ENCODE measurements at regions not wholly inside any gene's neighbourhood (a gene's known extent, or its start where the extent isn't known, plus 50 kb on each side); places are given as distances from the start of the nearest gene placed in this dataset.
"Not testable (repeated sequence)": the region's sequence is repeated elsewhere in the genome, so short reads cannot be mapped to it uniquely, and the experiment has no call there.

DNA sequence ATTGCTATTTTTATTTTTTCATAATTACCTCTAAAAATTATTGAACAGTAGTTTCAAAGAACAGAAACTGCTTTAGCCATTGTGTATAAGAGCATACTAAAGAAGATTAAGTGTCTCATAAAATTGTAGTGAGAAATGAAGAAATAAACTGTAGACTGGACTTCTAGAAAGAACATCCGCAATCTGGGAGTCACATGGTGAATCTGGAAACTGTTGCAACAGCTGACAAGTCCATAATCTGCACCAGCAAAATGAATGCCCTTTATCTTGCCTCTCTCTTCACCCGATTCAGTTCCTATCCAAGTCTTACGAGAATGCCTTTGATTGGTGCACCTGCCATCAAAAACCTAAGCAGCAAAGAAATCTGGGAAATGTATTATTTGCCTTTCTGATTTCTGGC is 312.9 kb downstream of the NAF1 start:
- no peak overlapping the region for H3K4me3 ChIP-seq (ENCODE audit: low read depth in 1 of 2, low read length in 2 of 2)
- H3K4me1 ChIP-seq (ENCODE audit: control insufficient read depth in 1 of 2, insufficient read depth in 2 of 2, low read length in 2 of 2): no peaks in the 10 kb centered on the region
- H3K27ac ChIP-seq (ENCODE audit: low read depth, low read length): no peak overlapping the region
- no peaks in the 10 kb centered on the region for H3K36me3 ChIP-seq (ENCODE audit: control insufficient read depth in 1 of 2, insufficient read depth in 2 of 2, low read length in 2 of 2)
- H3K9ac ChIP-seq (ENCODE audit: low read depth in 1 of 2, low read length in 2 of 2): no peak overlapping the region
- H3K9me3 ChIP-seq (ENCODE audit: control insufficient read depth in 1 of 2, low read length in 2 of 2): no peaks in the 10 kb centered on the region
- H3K27me3 ChIP-seq (ENCODE audit: control insufficient read depth in 1 of 2, insufficient read depth in 2 of 2, low read length in 2 of 2): no peaks in the 10 kb centered on the region

DNA sequence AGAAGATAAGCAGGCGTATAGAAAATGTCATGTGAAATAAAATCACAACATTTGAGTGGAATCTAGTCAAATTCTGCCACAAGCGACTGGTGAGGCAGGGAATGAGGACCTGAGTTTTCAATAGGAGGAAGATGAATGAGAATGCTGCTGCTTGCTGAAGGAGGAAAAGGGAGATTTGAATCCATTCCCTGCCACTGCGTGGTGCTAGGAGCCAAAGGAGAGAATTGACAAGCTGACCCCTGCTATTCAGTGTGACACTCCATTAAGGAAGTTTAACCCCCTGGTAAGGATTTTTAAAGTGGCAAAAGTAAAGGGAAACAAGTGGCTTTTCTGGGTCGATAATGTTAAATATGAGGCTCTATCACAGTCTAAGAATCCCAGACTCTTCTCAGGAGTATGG is 314.0 kb downstream of the NAF1 start:
- Histone ChIP-seq H3K4me1 (ENCODE audit: control insufficient read depth in 1 of 2, insufficient read depth in 2 of 2, low read length in 2 of 2) (no peaks in the 10 kb centered on the region), H3K36me3 (ENCODE audit: control insufficient read depth in 1 of 2, insufficient read depth in 2 of 2, low read length in 2 of 2) (no peaks in the 10 kb centered on the region), H3K4me3 (ENCODE audit: low read depth in 1 of 2, low read length in 2 of 2) (no peak overlapping the region), H3K27me3 (ENCODE audit: control insufficient read depth in 1 of 2, insufficient read depth in 2 of 2, low read length in 2 of 2) (no peaks in the 10 kb centered on the region), H3K9me3 (ENCODE audit: control insufficient read depth in 1 of 2, low read length in 2 of 2) (no peaks in the 10 kb centered on the region), H3K27ac (ENCODE audit: low read depth, low read length) (no peak overlapping the region), H3K9ac (ENCODE audit: low read depth in 1 of 2, low read length in 2 of 2) (no peak overlapping the region)

DNA sequence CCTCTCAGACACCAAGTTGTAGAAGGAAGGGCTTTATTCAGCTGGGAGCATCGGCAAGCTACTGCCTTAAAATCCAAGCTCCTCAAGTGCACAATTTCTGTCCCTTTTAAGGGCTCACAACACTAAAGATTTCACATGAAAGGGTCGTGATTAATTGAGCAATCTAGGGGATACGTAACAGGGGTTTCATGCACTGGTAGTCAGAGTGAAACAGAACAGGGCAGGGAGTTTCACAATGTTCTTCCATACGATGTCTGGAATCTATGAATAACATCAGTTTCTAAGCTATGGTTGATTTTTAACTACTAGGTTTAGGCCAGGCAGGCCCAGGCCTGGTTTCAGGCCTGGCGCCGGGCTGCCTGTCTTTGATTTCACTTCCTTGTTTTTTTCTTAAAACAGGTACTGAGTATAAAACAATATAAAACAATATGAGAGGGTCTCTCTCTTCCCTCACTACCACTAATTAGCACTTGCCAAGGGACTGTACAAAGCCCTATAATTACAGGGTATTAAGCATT is 315.4 kb downstream of the NAF1 start:
- H3K4me3 ChIP-seq (ENCODE audit: low read depth in 1 of 2, low read length in 2 of 2); H3K27ac ChIP-seq (ENCODE audit: low read depth, low read length); H3K36me3 ChIP-seq (ENCODE audit: control insufficient read depth in 1 of 2, insufficient read depth in 2 of 2, low read length in 2 of 2); H3K4me1 ChIP-seq (ENCODE audit: control insufficient read depth in 1 of 2, insufficient read depth in 2 of 2, low read length in 2 of 2); H3K27me3 ChIP-seq (ENCODE audit: control insufficient read depth in 1 of 2, insufficient read depth in 2 of 2, low read length in 2 of 2); H3K9ac ChIP-seq (ENCODE audit: low read depth in 1 of 2, low read length in 2 of 2); H3K9me3 ChIP-seq (ENCODE audit: control insufficient read depth in 1 of 2, low read length in 2 of 2): not testable (repeated sequence)

DNA sequence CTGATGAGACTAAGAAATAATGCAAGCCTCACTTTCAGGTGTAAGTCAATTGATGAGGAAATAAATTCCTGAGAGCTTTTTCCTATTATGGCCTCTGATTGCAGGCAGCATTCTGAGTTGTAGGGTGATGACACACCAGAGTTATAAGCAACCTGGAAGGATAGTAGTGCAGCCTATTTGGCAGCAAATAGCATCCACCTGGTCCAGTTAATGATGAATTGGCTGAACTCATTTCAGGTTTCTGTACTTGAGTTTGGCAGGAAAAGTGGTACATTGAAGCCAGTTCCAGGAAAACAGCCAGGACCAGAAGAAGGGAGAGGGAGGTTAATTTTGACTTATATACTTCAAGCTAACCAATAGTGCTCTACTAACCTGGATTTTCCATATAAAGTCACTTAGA is 316.8 kb downstream of the NAF1 start:
- Histone ChIP-seq H3K9ac (ENCODE audit: low read depth in 1 of 2, low read length in 2 of 2) (no peak overlapping the region), H3K27ac (ENCODE audit: low read depth, low read length) (no peak overlapping the region), H3K27me3 (ENCODE audit: control insufficient read depth in 1 of 2, insufficient read depth in 2 of 2, low read length in 2 of 2) (no peaks in the 10 kb centered on the region), H3K9me3 (ENCODE audit: control insufficient read depth in 1 of 2, low read length in 2 of 2) (no peaks in the 10 kb centered on the region), H3K36me3 (ENCODE audit: control insufficient read depth in 1 of 2, insufficient read depth in 2 of 2, low read length in 2 of 2) (no peaks in the 10 kb centered on the region), H3K4me1 (ENCODE audit: control insufficient read depth in 1 of 2, insufficient read depth in 2 of 2, low read length in 2 of 2) (no peaks in the 10 kb centered on the region), H3K4me3 (ENCODE audit: low read depth in 1 of 2, low read length in 2 of 2) (no peak overlapping the region)

DNA sequence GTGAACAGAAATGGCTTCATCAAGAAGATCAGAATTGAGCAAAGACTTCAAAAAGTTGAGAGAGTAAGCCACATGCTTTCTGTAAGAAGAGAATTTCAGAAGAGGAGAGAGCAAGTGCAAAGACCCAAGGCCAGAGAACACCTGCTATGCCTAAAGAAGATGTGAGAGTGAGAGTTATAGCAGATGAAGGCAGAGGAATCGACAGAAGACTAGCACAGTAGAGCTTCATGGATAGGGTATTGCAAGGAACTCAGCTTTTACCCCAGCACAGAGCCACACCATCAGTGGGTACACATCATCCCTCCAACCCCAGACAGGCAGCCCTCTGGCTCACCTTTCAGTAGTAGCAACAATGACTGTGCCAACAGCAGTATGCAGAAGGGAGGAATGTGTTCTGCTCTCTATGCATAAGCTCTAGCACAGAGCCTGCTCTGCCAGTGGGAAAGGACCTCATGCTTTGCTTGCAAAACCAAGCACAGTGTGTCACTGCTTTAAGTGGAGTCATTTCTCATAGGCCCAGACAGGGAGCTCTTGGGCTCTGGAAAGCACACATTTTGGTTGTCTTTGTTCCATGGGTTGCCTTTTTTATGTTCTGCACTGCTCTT is 318.6 kb downstream of the NAF1 start:
- H3K9ac ChIP-seq (ENCODE audit: low read depth in 1 of 2, low read length in 2 of 2): no peak overlapping the region
- H3K4me1 ChIP-seq (ENCODE audit: control insufficient read depth in 1 of 2, insufficient read depth in 2 of 2, low read length in 2 of 2): no peaks in the 10 kb centered on the region
- no peak overlapping the region for H3K4me3 ChIP-seq (ENCODE audit: low read depth in 1 of 2, low read length in 2 of 2)
- H3K27ac ChIP-seq (ENCODE audit: low read depth, low read length): no peak overlapping the region
- no peaks in the 10 kb centered on the region for H3K36me3 ChIP-seq (ENCODE audit: control insufficient read depth in 1 of 2, insufficient read depth in 2 of 2, low read length in 2 of 2)
- no peaks in the 10 kb centered on the region for H3K9me3 ChIP-seq (ENCODE audit: control insufficient read depth in 1 of 2, low read length in 2 of 2)
- H3K27me3 ChIP-seq (ENCODE audit: control insufficient read depth in 1 of 2, insufficient read depth in 2 of 2, low read length in 2 of 2): no peaks in the 10 kb centered on the region

DNA sequence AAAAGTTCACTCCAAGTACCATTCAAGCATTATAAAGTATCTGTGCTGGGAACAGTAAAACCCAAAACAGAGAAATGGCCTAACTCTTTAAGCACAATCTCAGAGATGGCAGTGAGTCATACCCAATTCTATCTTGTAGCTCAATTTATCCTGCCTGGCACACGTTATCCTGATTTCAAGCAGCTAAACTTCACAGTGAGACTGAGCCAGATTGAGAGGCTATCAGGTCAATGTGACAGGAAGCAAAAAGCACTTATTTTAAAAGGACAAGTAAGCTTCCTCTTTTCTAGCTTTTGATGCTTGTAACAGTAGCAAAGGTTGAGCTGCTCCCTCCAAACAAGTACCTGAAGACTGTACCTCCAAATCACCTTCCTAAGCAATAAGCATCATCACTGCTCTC is 324.9 kb downstream of the NAF1 start:
- H3K9me3 ChIP-seq (ENCODE audit: control insufficient read depth in 1 of 2, low read length in 2 of 2): no peaks in the 10 kb centered on the region
- no peak overlapping the region for H3K9ac ChIP-seq (ENCODE audit: low read depth in 1 of 2, low read length in 2 of 2)
- H3K27me3 ChIP-seq (ENCODE audit: control insufficient read depth in 1 of 2, insufficient read depth in 2 of 2, low read length in 2 of 2): no peaks in the 10 kb centered on the region
- no peaks in the 10 kb centered on the region for H3K36me3 ChIP-seq (ENCODE audit: control insufficient read depth in 1 of 2, insufficient read depth in 2 of 2, low read length in 2 of 2)
- no peaks in the 10 kb centered on the region for H3K4me1 ChIP-seq (ENCODE audit: control insufficient read depth in 1 of 2, insufficient read depth in 2 of 2, low read length in 2 of 2)
- no peak overlapping the region for H3K27ac ChIP-seq (ENCODE audit: low read depth, low read length)
- H3K4me3 ChIP-seq (ENCODE audit: low read depth in 1 of 2, low read length in 2 of 2): no peak overlapping the region

DNA sequence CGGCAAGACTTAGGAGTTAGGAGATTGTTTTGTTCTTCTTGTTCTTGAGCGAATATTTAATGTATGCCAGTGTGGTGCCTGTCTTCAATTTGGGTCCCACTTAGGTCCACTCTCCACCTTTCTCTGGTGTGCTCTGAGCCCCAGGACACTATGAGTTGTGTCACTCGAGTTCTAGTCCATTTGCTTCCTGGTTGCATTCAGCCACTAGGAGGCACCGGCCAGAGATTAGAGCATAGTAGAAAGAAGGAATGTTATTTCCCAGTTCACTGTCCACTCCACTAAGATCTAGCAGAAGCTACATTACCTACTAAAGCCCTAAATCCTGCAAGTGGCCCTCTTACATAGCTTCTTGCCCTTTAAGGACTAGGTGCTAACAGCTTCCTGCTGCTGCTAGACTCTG is 326.9 kb downstream of the NAF1 start:
- H3K36me3 ChIP-seq (ENCODE audit: control insufficient read depth in 1 of 2, insufficient read depth in 2 of 2, low read length in 2 of 2): no peaks in the 10 kb centered on the region

DNA sequence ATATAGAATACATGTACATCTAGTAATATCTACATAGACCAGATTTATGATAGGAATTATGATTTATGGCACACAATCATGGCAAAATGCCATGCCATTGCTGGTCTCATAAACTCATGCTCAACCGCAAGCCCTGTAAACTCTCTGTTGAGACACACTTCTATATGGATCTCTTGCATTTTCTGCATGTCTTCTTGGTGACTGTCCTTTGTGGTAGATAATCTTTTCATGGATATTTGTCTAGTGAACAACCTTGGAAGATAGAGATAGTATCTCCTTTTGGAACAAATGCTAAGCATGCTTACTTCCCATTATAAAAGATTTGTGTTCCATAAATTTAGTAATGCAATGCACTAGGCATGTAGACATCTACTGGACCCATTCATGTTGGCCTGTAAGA is 328.0 kb downstream of the NAF1 start:
- H3K36me3 ChIP-seq (ENCODE audit: control insufficient read depth in 1 of 2, insufficient read depth in 2 of 2, low read length in 2 of 2): no peaks in the 10 kb centered on the region
- H3K27me3 ChIP-seq (ENCODE audit: control insufficient read depth in 1 of 2, insufficient read depth in 2 of 2, low read length in 2 of 2): no peaks in the 10 kb centered on the region
- H3K4me3 ChIP-seq (ENCODE audit: low read depth in 1 of 2, low read length in 2 of 2): no peak overlapping the region
- no peaks in the 10 kb centered on the region for H3K4me1 ChIP-seq (ENCODE audit: control insufficient read depth in 1 of 2, insufficient read depth in 2 of 2, low read length in 2 of 2)
- no peaks in the 10 kb centered on the region for H3K9me3 ChIP-seq (ENCODE audit: control insufficient read depth in 1 of 2, low read length in 2 of 2)
- no peak overlapping the region for H3K27ac ChIP-seq (ENCODE audit: low read depth, low read length)
- no peak overlapping the region for H3K9ac ChIP-seq (ENCODE audit: low read depth in 1 of 2, low read length in 2 of 2)

More for the DNA sequence above, 326.9 kb downstream of the NAF1 start:
- Histone ChIP-seq H3K27ac (ENCODE audit: low read depth, low read length) (no peak overlapping the region), H3K9ac (ENCODE audit: low read depth in 1 of 2, low read length in 2 of 2) (no peak overlapping the region), H3K9me3 (ENCODE audit: control insufficient read depth in 1 of 2, low read length in 2 of 2) (no peaks in the 10 kb centered on the region), H3K4me3 (ENCODE audit: low read depth in 1 of 2, low read length in 2 of 2) (no peak overlapping the region), H3K4me1 (ENCODE audit: control insufficient read depth in 1 of 2, insufficient read depth in 2 of 2, low read length in 2 of 2) (no peaks in the 10 kb centered on the region), H3K27me3 (ENCODE audit: control insufficient read depth in 1 of 2, insufficient read depth in 2 of 2, low read length in 2 of 2) (no peaks in the 10 kb centered on the region)

DNA sequence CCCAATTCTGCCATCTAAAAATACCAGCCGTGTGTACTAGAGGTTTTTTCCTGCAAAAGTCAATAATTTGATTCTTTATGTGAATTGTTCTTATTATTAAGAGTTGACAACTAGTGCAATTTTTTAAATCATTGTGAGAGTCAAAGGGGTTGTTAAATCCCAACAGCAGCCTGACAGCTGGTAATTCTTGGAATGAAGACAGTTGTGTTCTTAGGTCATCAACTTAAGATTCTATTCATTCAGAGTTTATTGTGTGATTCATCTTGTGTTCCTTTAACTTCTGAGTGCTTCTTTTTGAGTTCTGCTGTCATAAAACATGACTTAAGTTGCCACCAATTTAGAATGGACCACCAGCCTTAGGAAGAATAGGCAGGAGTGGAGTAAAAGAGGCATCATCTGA is 329.0 kb downstream of the NAF1 start:
- no peak overlapping the region for H3K9ac ChIP-seq (ENCODE audit: low read depth in 1 of 2, low read length in 2 of 2)
- no peaks in the 10 kb centered on the region for H3K9me3 ChIP-seq (ENCODE audit: control insufficient read depth in 1 of 2, low read length in 2 of 2)
- H3K36me3 ChIP-seq (ENCODE audit: control insufficient read depth in 1 of 2, insufficient read depth in 2 of 2, low read length in 2 of 2): no peaks in the 10 kb centered on the region
- no peaks in the 10 kb centered on the region for H3K27me3 ChIP-seq (ENCODE audit: control insufficient read depth in 1 of 2, insufficient read depth in 2 of 2, low read length in 2 of 2)
- H3K4me3 ChIP-seq (ENCODE audit: low read depth in 1 of 2, low read length in 2 of 2): no peak overlapping the region
- H3K4me1 ChIP-seq (ENCODE audit: control insufficient read depth in 1 of 2, insufficient read depth in 2 of 2, low read length in 2 of 2): no peaks in the 10 kb centered on the region
- H3K27ac ChIP-seq (ENCODE audit: low read depth, low read length): no peak overlapping the region

DNA sequence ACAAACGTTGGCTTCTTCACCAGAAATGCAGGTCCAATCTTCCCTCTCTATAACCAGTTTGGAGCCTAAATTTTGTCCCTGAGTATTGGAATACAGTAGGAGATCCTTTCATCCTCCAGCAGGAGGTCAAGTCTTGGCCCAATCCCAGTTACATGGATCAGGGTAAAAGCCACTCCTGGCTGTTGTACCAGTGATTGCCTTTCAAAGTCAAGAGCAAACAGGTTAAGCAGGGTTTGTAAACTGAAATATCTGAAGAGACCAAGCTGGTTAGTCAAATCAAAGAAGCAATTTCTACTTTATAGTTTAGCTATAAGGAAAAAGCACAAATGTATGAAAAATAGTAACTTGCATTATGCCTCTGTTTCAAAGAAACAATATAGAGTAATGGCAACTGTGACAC is 329.4 kb downstream of the NAF1 start:
- Histone ChIP-seq H3K27me3 (ENCODE audit: control insufficient read depth in 1 of 2, insufficient read depth in 2 of 2, low read length in 2 of 2) (no peaks in the 10 kb centered on the region), H3K9me3 (ENCODE audit: control insufficient read depth in 1 of 2, low read length in 2 of 2) (no peaks in the 10 kb centered on the region), H3K4me3 (ENCODE audit: low read depth in 1 of 2, low read length in 2 of 2) (no peak overlapping the region), H3K4me1 (ENCODE audit: control insufficient read depth in 1 of 2, insufficient read depth in 2 of 2, low read length in 2 of 2) (no peaks in the 10 kb centered on the region), H3K36me3 (ENCODE audit: control insufficient read depth in 1 of 2, insufficient read depth in 2 of 2, low read length in 2 of 2) (no peaks in the 10 kb centered on the region), H3K9ac (ENCODE audit: low read depth in 1 of 2, low read length in 2 of 2) (no peak overlapping the region), H3K27ac (ENCODE audit: low read depth, low read length) (no peak overlapping the region)

DNA sequence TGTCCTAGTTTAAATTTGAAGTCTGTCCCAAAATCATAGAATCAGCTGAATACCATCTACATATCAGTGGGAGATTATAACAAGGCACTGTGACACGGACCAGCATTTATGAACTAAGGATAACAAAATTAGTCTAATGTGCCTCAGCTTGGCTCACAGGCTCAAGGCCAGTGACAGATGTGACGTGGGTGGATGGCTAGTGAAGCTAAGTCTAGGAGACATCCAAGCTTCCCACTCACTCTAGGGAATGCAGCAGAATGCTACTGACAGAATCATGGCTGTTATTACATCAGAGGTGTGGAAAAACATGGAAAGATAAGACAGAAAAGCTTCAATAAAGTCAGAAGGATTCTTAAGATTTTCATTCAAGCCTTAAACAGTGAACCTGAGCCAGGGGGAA is 329.9 kb downstream of the NAF1 start:
- H3K4me1 ChIP-seq (ENCODE audit: control insufficient read depth in 1 of 2, insufficient read depth in 2 of 2, low read length in 2 of 2): no peaks in the 10 kb centered on the region
- no peak overlapping the region for H3K4me3 ChIP-seq (ENCODE audit: low read depth in 1 of 2, low read length in 2 of 2)
- H3K27me3 ChIP-seq (ENCODE audit: control insufficient read depth in 1 of 2, insufficient read depth in 2 of 2, low read length in 2 of 2): no peaks in the 10 kb centered on the region
- no peak overlapping the region for H3K9ac ChIP-seq (ENCODE audit: low read depth in 1 of 2, low read length in 2 of 2)
- no peaks in the 10 kb centered on the region for H3K36me3 ChIP-seq (ENCODE audit: control insufficient read depth in 1 of 2, insufficient read depth in 2 of 2, low read length in 2 of 2)
- no peak overlapping the region for H3K27ac ChIP-seq (ENCODE audit: low read depth, low read length)
- H3K9me3 ChIP-seq (ENCODE audit: control insufficient read depth in 1 of 2, low read length in 2 of 2): no peaks in the 10 kb centered on the region
